ENCODE measurements at regions not wholly inside any gene's neighbourhood (a gene's known extent, or its start where the extent isn't known, plus 50 kb on each side); places are given as distances from the start of the nearest gene placed in this dataset.

GRCh38 chr9:129264388-129264787 is 86.3 kb upstream of the IER5L start:
- TF ChIP-seq POLR2A (IDR thresholded peaks at IDR 0.05; ENCODE audit: low read depth, low read length) (no peak), CTCF (conservative IDR thresholded peaks at IDR 0.05; ENCODE audit: low read depth, low read length) (no peak), RAD21 (IDR thresholded peaks at IDR 0.05; ENCODE audit: low read length) (no peak), SMC3 (IDR thresholded peaks at IDR 0.05; ENCODE audit: low read depth, low read length) (no peak)
